ENCODE measurements at regions not wholly inside any gene's neighbourhood (a gene's known extent, or its start where the extent isn't known, plus 50 kb on each side); places are given as distances from the start of the nearest gene placed in this dataset.

DNA sequence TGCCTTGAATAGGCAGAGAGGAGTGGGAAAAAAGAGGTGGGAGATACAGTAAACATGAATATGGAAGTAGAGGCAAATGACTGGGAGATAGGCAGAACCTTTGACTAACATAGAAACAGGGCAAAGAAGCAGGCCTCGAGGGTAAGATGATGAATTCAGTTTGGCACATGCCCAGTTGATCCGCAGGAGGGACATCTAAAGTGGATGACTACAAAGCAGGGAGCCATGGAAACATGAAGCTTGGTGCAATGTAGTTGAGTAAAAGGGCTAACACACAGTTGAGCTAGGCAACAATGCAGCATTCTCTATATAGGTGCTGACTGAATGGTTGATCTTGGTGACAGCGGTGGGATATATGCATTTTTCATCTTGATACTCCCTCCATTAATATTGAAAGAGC, 253.8 kb downstream of the DMRT2 start:
- TF ChIP-seq, protein P1, sequence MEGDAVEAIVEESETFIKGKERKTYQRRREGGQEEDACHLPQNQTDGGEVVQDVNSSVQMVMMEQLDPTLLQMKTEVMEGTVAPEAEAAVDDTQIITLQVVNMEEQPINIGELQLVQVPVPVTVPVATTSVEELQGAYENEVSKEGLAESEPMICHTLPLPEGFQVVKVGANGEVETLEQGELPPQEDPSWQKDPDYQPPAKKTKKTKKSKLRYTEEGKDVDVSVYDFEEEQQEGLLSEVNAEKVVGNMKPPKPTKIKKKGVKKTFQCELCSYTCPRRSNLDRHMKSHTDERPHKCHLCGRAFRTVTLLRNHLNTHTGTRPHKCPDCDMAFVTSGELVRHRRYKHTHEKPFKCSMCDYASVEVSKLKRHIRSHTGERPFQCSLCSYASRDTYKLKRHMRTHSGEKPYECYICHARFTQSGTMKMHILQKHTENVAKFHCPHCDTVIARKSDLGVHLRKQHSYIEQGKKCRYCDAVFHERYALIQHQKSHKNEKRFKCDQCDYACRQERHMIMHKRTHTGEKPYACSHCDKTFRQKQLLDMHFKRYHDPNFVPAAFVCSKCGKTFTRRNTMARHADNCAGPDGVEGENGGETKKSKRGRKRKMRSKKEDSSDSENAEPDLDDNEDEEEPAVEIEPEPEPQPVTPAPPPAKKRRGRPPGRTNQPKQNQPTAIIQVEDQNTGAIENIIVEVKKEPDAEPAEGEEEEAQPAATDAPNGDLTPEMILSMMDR (IDR thresholded peaks at IDR 0.05; ENCODE audit: low read depth, low read length), result no peak
- no peak for TF ChIP-seq POLR2A (IDR thresholded peaks at IDR 0.05; ENCODE audit: extremely low read depth, insufficient read length)
- no peak for TF ChIP-seq MYC (IDR thresholded peaks at IDR 0.05; ENCODE audit: low read depth, low read length)

All from NB4 (cell line).